NCI-H146 (cell line): ENCODE measurements at regions not wholly inside any gene's neighbourhood (a gene's known extent, or its start where the extent isn't known, plus 50 kb on each side); places are given as distances from the start of the nearest gene placed in this dataset.
A peak's percentile ranks its signal among the peaks of the same experiment; 100 is the strongest.
"Not testable (repeated sequence)": the region's sequence is repeated elsewhere in the genome, so short reads cannot be mapped to it uniquely, and the experiment has no call there.

Experiments
- DNase-seq: peaks from one replicate; lab custom pipeline; 2025; lab: John Stamatoyannopoulos, UW

DNA sequence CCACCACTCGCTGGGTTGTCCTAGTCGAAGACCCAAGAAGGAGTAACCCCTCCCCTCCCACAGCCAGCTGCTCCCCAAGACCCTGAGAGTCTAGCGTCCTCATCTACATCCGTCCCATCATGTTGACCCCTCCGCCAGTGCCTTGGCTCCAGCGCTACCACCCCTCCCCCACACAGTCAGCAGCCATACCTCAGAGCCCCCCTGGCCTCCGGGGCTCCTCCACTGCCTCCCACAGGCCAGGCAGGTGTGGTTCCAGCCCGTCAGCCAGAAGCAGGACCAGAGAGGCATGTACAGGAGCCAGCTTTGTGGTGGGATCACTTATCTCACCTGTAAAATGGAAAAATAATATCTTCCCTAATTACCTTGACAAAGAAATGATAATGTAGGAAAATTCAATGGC lies 51.5 kb upstream of the PHF21B start:
- no peak for DNase-seq

DNA sequence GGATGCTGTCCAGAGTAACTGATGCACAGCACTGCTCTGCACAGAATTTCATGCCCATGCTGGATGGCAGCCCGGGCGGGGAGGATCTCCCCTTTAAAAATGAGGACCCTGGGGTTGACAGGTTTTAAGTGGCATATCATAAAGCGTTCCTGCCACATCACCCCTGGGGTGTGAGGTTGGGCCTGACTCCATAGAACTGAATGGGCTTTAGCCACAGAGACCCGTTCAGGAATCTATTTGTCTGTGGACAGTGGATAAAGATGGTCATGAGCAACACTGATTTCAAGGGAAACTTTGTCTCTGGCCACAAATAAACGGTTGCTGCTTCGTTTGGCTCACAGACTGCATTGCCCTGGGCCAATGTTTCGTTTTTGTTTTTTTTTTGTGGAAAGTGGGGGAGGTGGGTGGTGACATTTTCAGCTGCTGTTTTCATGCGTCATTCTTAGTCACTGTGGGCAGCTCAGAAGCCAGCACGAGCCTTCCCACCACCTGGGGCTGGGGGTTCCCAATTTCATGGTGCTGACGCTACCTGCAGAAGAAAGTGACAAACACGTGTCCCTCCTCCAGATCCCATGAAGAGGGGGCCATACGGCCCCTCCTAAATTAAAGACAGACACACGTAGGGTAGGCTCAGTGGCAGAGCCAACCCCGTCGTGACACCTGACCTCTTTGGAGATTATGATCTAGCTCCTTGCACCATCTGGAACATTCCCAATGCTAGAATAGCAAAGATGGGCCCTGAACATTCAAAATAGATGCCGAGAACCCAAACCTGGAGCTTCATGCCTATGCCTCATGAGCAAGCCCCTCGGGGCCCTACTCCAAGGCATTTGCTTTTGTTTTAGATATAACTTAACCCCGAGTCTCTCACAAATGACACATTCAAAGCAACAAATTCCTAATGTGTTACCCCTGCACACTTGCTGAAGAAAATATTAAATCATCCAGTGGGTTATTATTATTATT lies 54.8 kb upstream of the PHF21B start:
- DNase-seq: no peak

DNA sequence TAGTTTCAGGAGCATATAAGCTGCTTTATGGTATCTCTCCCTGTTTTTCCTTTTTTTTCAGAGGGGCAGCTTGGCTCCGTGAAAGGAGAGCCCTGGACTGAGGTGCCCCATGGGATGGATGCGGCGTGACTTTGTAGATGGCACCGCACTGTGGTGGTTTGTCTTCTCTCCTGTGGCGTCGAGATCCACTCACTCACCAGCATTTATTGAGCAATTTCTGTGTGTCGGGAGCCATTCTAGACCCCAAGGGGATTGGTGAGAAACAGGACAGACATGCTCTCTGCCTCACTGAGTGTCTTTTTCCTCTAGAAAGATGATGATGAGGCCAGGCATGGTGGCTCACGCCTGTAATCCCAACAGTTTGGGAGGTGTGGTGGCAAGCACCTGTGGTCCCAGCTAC lies 55.9 kb upstream of the PHF21B start:
- DNase-seq: no peak

DNA sequence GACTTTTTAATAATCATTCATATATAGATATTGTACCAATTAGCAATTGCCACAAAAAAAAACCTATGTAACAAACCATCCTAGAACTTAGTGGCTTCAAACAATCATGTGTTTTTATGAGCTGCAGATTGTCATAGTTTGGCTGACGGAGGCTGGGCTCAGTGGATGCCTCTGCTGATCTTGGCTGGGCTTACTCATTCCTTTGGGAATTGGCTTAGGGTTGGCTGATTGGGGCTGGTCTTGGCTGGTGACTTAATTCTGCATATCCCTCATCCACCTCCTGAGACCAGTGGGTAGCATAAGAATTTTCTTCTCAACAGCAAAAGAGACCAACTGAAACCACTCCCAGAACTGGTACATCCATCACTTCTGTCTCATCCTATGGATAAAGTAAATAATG lies 57.9 kb upstream of the PHF21B start:
- DNase-seq: no peak

GRCh38 chr22:45069925-45070324 lies 60.1 kb upstream of the PHF21B start:
- no peak for DNase-seq

DNA sequence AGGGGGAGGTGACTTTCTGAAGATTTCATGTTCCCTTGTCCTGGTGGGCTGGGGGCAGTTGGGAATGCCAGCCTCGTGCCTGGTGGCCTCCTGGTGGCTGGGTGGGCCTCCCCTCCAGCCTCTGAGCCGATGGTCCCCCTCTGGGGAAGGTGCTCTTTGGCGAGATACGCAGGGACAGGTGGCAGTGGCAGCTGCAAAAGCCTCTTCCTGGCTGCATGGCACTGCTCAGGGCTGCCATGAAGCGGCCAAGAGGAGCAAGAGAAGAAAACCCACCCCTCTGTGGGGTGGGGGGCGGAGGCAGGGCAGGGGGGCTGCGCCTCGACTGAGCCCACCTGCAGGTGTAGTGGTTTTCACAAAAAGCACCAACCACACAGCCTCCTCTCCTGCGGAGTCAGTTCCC lies 61.8 kb upstream of the PHF21B start:
- no peak for DNase-seq

- DNase-seq: no peak
Measured at GRCh38 chr22:45072322-45072903, 62.6 kb upstream of the PHF21B start.

GRCh38 chr22:45073064-45073463 lies 63.3 kb upstream of the PHF21B start:
- peak; percentile 42 for DNase-seq

- no peak for DNase-seq
Measured at GRCh38 chr22:45077286-45077685, 67.5 kb upstream of the PHF21B start.

DNA sequence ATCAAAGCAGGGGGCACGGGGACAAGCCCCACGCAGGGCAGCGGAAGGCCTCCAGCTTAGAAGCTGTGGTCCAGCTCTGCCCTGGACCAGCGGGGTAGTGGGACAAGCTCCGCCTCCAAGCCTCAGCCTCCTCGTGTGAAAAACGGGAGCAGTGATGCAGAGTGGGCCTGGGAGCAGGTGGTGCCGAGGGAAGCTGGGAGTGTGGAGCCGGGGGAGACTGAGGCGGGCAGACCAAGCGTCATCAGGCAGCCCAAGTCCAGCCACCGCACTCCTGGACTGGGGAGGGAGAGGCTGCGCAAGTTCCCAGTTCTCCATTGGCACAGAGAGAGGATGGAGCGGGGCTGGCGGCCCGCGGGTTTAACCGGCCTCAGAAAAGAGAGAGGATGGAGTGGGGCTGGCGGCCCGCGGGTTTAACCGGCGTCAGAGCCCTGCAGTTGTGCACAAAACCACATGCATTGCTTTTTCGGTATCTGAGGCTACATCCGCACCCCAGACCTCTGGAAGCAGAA lies 68.1 kb upstream of the PHF21B start:
- DNase-seq: no peak

DNA sequence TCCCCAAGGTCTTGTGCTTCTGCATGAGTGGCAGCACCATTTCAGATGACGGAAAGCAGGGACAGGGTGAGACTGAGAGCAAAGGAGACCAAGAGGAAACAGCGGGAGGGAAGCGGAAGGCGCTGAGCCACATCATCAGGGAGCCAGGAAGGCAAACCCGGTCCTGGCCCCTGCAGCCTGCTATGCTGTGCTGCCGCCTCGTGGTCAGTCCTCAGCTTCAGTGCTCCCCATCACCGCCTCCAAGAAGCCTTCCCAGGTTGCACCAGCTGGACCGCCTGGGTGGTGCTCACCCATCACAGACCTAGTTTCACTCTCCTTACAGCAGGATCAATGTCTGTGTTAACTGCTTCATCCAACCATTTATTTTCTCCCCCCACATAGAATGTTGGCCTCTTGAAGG lies 73.0 kb upstream of the PHF21B start:
- peak; percentile 25 for DNase-seq

- no peak for DNase-seq
Measured at GRCh38 chr22:45083659-45084305, 74.0 kb upstream of the PHF21B start.

DNA sequence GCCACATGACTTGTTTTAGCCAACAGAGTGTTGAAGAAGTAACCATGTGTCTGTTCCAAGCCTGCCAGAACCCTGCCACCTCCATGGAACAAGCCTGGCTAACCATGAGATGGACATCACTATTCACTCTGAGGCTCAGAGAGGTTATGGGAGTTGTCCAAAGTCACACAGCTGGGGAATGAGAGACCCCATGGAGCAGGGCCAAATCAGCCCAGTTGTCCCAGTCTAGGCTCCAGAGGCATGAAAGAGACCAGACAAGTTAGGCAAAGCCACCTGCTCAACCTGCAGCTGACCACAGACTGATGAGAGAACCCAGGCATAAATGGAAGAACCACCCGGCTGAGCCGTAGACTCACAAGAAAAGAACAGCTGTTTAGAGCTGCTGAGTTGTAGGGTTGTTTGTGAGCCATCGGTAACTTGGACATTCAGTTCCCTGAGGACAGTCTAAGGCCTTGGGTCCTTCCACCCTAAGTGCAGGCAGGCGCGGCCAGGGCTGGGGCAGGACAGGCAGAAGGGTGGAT lies 74.7 kb upstream of the PHF21B start:
- DNase-seq: no peak

DNA sequence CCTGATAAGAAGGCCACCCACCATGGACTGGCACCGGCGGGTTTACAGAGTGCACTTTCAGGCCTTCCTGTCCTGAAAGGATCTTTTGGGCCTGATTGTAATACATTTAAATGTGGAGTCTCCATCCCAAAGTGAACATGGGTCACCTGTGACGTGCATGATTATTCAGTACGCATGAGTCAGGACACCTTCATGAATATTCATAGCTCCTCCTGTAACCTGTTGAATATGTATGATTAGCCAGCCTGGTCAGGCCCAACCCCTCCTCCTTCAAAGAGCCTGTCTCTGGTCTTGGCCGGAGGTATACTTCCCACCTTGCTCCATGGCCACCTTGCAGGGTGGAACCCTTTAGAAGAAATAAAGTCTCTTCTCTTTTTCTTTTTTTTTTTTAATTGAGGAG lies 75.9 kb upstream of the NUP50 start:
- no peak for DNase-seq

DNA sequence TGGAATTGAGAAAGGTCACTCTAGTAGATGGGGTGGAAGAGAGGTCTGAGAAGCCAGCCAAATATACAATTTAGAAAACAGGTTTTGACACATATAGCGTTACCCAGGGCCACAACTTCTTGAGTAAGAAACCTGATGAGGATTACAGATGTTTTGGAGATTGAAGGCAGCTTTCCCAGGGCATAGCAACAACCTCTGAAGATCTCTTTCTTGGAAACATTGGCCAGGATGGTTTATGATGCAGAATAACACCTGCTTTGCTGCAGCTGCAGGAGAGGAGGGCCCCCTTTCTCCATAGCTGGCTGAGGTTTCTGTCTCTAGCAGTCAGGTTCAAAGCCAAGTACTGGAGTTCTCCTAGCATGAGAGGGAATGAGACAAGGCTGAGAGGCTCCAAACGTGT lies 75.1 kb upstream of the NUP50 start:
- no peak for DNase-seq

DNA sequence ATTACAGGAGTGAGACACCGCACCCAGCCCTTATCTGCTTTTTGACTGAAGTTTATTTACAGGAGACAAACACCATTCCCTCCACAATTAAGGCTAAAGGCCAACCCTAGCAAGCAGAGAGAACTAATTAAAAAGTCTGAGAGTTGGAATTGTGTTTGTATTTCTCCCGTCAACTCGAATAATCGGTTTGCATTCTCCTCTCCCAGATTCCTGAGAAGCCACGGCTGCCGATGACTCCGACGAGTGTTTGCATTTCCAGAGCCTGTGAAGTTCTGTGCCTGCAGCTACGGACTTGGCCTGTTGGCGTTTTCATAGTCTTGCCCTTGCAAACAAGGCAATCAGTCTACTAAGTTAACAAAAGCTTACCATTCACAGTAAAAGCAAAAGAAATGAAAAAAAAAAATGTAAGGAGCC lies 73.2 kb upstream of the NUP50 start:
- DNase-seq: peak; percentile 10

- no peak for DNase-seq
Measured at GRCh38 chr22:45091254-45091854, 72.4 kb upstream of the NUP50 start.

GRCh38 chr22:45091875-45092274 lies 71.8 kb upstream of the NUP50 start:
- DNase-seq: not testable (repeated sequence)

GRCh38 chr22:45092644-45093043 lies 71.1 kb upstream of the NUP50 start:
- no peak for DNase-seq

DNA sequence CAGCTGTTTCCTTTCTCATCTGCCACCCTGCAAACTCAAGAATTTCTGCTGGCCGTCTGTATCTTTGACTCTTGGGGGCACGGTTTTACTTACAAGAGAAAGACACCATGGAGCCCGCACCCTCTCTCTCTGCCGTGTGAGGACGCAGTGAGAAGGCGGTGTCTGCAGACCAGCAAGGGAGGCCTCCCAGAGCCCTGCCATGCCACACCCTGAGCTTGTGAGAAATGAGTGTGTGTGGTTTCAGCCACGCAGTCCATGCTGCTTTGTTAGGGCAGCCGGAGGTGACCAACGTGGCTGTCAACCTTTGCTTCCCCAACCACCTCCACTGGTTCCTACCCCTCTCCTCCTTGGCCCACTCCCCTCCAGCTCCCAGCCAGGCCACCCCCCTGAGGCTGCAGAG lies 70.1 kb upstream of the NUP50 start:
- no peak for DNase-seq

GRCh38 chr22:45094081-45094720 lies 69.5 kb upstream of the NUP50 start:
- no peak for DNase-seq

GRCh38 chr22:45094825-45095224 lies 68.9 kb upstream of the NUP50 start:
- no peak for DNase-seq
